ENCODE measurements at regions not wholly inside any gene's neighbourhood (a gene's known extent, or its start where the extent isn't known, plus 50 kb on each side); places are given as distances from the start of the nearest gene placed in this dataset.

- ATAC-seq, result no peak
- no peak overlapping the region for H3K27ac Mint-ChIP-seq
- no peak for DNase-seq (ENCODE audit: low spot score in 2 of 2)
- H3K4me1 Mint-ChIP-seq, result no peaks in the 10 kb centered on the region
- no peak overlapping the region for H3K4me3 Mint-ChIP-seq
- H3K9me3 Mint-ChIP-seq, result no peaks in the 10 kb centered on the region
- no peaks in the 10 kb centered on the region for H3K36me3 Mint-ChIP-seq
Observed at GRCh38 chr17:13393841-13394710, 207.7 kb downstream of the HS3ST3A1 start.

DNA sequence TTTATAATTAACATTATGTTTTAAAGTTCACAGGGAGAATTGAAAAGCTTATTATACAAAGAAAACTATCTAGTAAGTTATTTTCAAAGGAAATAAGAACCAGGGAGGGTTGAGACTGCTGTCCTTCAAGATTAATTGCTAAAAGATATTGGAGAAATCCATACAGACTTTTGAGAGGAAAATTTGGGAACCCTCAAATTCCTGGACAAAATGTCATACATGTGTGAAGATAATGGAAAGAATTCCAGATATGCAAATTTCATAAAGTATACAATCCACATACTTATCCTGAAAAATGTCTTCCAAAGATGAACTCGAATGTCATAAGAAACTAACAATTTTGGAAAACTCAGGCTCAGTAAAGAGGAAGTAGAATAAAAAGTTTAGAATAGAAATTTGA, 213.8 kb downstream of the HS3ST3A1 start:
- no peak overlapping the region for H3K4me3 Mint-ChIP-seq
- ATAC-seq (no peak), DNase-seq (ENCODE audit: low spot score in 2 of 2) (no peak)
- no peaks in the 10 kb centered on the region for H3K4me1 Mint-ChIP-seq
- H3K27ac Mint-ChIP-seq, result no peak overlapping the region
- H3K9me3 Mint-ChIP-seq, result no peaks in the 10 kb centered on the region
- H3K36me3 Mint-ChIP-seq, result no peaks in the 10 kb centered on the region

- no peak for DNase-seq (ENCODE audit: low spot score in 2 of 2)
- Mint-ChIP-seq H3K4me3 (no peak overlapping the region), H3K9me3 (no peaks in the 10 kb centered on the region), H3K4me1 (no peaks in the 10 kb centered on the region), H3K36me3 (no peaks in the 10 kb centered on the region), H3K27ac (no peak overlapping the region)
- no peak for ATAC-seq
Observed at GRCh38 chr17:13387236-13387635, 214.5 kb downstream of the HS3ST3A1 start.

DNA sequence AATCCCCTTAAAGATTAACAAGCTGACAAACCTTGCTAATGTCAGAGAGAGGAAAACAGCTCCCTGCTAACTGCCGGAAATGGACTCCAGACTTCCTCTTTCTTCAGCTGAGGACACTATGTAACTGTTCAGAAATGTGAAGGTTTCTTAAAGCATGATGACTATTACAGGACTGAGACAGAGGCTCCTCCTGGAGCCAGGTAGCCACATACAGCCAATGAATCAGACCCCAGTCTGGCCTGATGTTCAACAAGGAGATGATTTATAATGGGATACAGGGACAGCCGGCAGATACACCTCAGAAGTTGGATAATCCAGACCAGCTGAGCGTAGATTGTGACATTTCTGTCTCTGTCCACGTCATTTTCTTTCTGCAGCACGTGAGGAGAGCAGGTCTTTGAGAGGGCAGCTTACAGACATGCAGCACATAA, 216.2 kb downstream of the HS3ST3A1 start:
- no peaks in the 10 kb centered on the region for H3K9me3 Mint-ChIP-seq
- no peaks in the 10 kb centered on the region for H3K4me1 Mint-ChIP-seq
- DNase-seq (ENCODE audit: low spot score in 2 of 2), result no peak
- no peaks in the 10 kb centered on the region for H3K36me3 Mint-ChIP-seq
- H3K4me3 Mint-ChIP-seq, result no peak overlapping the region
- ATAC-seq, result no peak
- no peak overlapping the region for H3K27ac Mint-ChIP-seq

GRCh38 chr17:13384626-13385025, 217.1 kb downstream of the HS3ST3A1 start:
- Mint-ChIP-seq H3K4me1 (no peaks in the 10 kb centered on the region), H3K4me3 (no peak overlapping the region), H3K27ac (no peak overlapping the region), H3K36me3 (no peaks in the 10 kb centered on the region), H3K9me3 (no peaks in the 10 kb centered on the region)
- no peak for DNase-seq (ENCODE audit: low spot score in 2 of 2)
- ATAC-seq, result no peak

- DNase-seq (ENCODE audit: low spot score in 2 of 2) (no peak), ATAC-seq (no peak)
- no peak overlapping the region for H3K27ac Mint-ChIP-seq
- no peaks in the 10 kb centered on the region for H3K36me3 Mint-ChIP-seq
- H3K4me3 Mint-ChIP-seq, result no peak overlapping the region
- H3K4me1 Mint-ChIP-seq, result no peaks in the 10 kb centered on the region
- peaks cover 3% of the 10 kb centered on the region for H3K9me3 Mint-ChIP-seq
Observed at GRCh38 chr17:13378361-13378760, 223.4 kb downstream of the HS3ST3A1 start.

DNA sequence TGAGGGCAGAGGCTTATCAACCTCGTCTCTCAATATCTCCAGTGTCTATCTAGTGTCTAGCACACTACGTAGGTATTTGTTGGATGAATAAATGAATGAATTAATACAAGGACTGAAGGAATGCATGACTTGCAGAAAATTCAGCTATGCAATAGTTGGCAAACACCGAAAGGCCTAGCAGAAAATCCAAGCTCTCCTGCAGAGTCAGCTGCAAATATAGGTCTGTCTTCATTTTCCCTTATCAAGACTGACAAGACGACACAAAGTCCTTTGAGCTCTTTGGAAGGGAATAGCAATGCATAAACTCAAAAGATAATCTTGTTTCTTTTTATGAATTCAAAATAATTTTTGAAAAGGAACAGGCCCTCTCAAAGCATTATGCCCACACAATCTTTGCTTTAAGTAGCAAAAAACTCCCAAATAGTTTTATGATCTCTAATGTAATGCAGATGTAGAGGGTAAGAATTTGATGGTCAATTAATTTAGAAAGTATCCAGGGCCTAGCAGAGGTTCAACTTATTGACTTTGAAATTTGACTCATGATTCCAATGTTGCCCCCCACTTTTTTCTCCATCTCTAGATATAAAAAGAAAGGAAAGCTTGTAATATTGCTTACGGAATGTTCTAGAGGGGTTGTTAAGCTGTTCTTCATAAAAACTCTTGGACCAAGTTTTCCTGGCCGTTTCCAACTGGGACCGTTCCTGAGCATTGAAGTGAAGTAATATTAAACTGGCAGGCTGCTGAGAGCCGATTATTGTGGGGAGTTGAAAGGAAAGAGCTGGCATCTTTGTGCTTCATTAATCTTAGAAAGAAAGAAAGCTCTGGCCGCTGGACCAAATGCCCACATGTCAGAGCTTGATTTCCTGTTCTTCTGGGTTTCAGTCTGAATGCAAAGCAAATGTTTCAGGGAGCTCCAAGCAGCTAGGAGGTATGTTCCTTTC, 227.3 kb downstream of the HS3ST3A1 start:
- DNase-seq (ENCODE audit: low spot score in 2 of 2) (no peak), ATAC-seq (no peak)
- H3K9me3 Mint-ChIP-seq, result peaks cover 3% of the 10 kb centered on the region
- no peak overlapping the region for H3K27ac Mint-ChIP-seq
- no peaks in the 10 kb centered on the region for H3K4me1 Mint-ChIP-seq
- no peaks in the 10 kb centered on the region for H3K36me3 Mint-ChIP-seq
- H3K4me3 Mint-ChIP-seq, result no peak overlapping the region

DNA sequence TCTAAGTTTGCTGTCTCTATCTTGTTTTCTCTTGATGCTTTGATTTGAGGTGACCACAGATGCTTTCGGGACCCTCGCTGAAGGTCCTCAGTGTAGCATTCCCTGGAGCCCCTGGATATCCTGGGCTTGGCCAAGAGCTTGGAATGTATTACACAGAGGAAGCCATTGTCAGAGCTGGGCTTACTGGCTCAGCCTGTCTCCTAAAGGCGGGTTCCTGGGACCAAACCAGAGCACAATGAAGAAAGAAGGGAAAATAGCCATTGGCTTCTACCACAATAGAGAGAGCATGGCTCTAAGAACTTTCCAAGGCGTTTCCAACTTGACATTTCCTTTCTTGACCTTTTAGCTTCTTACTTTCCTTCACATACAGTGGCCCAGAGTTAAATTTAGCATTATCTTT, 229.3 kb downstream of the HS3ST3A1 start:
- Mint-ChIP-seq H3K9me3 (no peaks in the 10 kb centered on the region), H3K4me1 (no peaks in the 10 kb centered on the region), H3K36me3 (no peaks in the 10 kb centered on the region), H3K27ac (no peak overlapping the region), H3K4me3 (no peak overlapping the region)
- no peak for ATAC-seq
- DNase-seq (ENCODE audit: low spot score in 2 of 2), result no peak

DNA sequence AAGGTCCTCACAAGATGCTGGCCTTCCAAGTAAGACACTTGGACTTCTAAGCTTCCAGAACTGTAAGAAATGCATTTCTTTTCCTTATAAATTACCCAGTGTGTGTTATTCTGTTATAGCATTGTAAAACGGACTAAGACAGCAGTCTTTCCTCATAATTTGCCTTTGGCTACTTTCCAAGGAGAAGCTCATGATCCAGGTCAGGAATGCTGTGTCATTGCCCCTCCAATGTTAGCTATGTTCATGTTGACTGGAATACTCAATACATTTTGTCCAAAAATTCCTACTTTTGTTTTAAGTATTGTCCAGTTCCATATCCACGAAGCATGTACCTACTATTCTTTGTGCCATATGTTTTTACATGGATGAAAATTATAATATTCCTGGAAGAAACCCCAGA, 234.6 kb downstream of the HS3ST3A1 start:
- Mint-ChIP-seq H3K27ac (no peak overlapping the region), H3K36me3 (no peaks in the 10 kb centered on the region)

DNA sequence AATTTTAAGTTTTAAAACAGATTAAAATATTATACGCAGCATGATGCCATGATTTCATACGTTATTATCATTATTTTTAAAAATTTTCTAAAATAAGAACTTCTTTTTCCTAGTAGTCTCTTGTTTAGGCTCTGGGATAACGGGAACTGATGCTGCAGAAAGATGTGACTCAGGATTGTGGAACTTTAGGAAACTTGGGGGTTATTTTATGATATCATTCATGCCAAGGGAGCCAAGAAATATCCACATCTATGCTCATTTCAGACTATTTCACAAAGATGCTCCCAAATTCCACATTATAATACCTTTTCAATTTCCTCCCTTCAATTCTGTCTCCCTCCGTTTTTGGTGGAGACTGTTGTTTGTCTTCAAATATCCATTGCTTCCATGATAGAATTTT, 236.4 kb downstream of the HS3ST3A1 start:
- no peak overlapping the region for H3K27ac Mint-ChIP-seq
- H3K36me3 Mint-ChIP-seq, result no peaks in the 10 kb centered on the region
- no peaks in the 10 kb centered on the region for H3K9me3 Mint-ChIP-seq
- no peak overlapping the region for H3K4me3 Mint-ChIP-seq
- DNase-seq (ENCODE audit: low spot score in 2 of 2) (no peak), ATAC-seq (no peak)
- no peaks in the 10 kb centered on the region for H3K4me1 Mint-ChIP-seq

More for the DNA sequence above, 234.6 kb downstream of the HS3ST3A1 start:
- Mint-ChIP-seq H3K4me1 (no peaks in the 10 kb centered on the region), H3K9me3 (no peaks in the 10 kb centered on the region), H3K4me3 (no peak overlapping the region)
- DNase-seq (ENCODE audit: low spot score in 2 of 2) (no peak), ATAC-seq (no peak)

- no peak for DNase-seq (ENCODE audit: low spot score in 2 of 2)
- H3K4me1 Mint-ChIP-seq, result no peaks in the 10 kb centered on the region
- no peaks in the 10 kb centered on the region for H3K9me3 Mint-ChIP-seq
- H3K36me3 Mint-ChIP-seq, result no peaks in the 10 kb centered on the region
- no peak overlapping the region for H3K4me3 Mint-ChIP-seq
- ATAC-seq, result no peak
- H3K27ac Mint-ChIP-seq, result no peak overlapping the region
Observed at GRCh38 chr17:13363771-13364170, 238.0 kb downstream of the HS3ST3A1 start.

- Mint-ChIP-seq H3K36me3 (no peaks in the 10 kb centered on the region), H3K27ac (no peak overlapping the region), H3K4me3 (no peak overlapping the region), H3K4me1 (no peaks in the 10 kb centered on the region), H3K9me3 (no peaks in the 10 kb centered on the region)
- DNase-seq (ENCODE audit: low spot score in 2 of 2) (no peak), ATAC-seq (no peak)
Observed at GRCh38 chr17:13362341-13363122, 239.2 kb downstream of the HS3ST3A1 start.

GRCh38 chr17:13359774-13360173, 242.0 kb downstream of the HS3ST3A1 start:
- no peak overlapping the region for H3K27ac Mint-ChIP-seq
- H3K4me3 Mint-ChIP-seq, result no peak overlapping the region
- H3K36me3 Mint-ChIP-seq, result no peaks in the 10 kb centered on the region
- no peak for ATAC-seq
- no peaks in the 10 kb centered on the region for H3K9me3 Mint-ChIP-seq
- DNase-seq (ENCODE audit: low spot score in 2 of 2), result no peak
- H3K4me1 Mint-ChIP-seq, result no peaks in the 10 kb centered on the region

- H3K36me3 Mint-ChIP-seq, result no peaks in the 10 kb centered on the region
- H3K4me3 Mint-ChIP-seq, result no peak overlapping the region
- DNase-seq (ENCODE audit: low spot score in 2 of 2) (no peak), ATAC-seq (no peak)
- no peak overlapping the region for H3K27ac Mint-ChIP-seq
- H3K4me1 Mint-ChIP-seq, result no peaks in the 10 kb centered on the region
- H3K9me3 Mint-ChIP-seq, result no peaks in the 10 kb centered on the region
Observed at GRCh38 chr17:13355054-13355453, 246.7 kb downstream of the HS3ST3A1 start.

DNA sequence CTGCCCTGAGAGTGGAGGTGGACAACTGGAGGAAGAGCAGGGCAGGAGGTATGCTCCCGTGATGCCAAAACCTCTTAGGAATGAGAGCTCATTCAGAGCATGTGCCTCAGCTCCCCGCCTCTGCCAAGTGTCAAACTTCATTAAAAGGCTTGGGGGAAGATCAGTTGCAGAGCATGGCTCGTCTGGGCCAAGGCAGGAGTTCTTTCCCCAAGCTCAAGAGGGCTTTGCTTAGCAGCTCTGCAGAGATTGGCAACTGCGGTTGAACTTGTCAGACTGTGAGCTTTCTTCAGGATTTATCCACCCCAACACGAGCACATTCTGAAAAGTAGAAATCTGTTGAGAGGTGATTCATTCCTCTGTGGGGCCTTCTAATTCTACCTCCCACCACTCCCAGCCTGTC, 248.1 kb downstream of the HS3ST3A1 start:
- no peak for DNase-seq (ENCODE audit: low spot score in 2 of 2)
- H3K4me1 Mint-ChIP-seq, result no peaks in the 10 kb centered on the region
- H3K9me3 Mint-ChIP-seq, result no peaks in the 10 kb centered on the region
- H3K36me3 Mint-ChIP-seq, result no peaks in the 10 kb centered on the region
- no peak overlapping the region for H3K4me3 Mint-ChIP-seq
- peak; percentile 16 for ATAC-seq
- no peak overlapping the region for H3K27ac Mint-ChIP-seq

Data from stimulated activated effector memory CD8-positive, alpha-beta T cell treated with anti-CD3 and anti-CD28 coated beads, Interleukin-12 subunit alpha, Interleukin-12 subunit beta, amount 100 ng/mL, for 72 hours (primary cell).